PFSK-1 (cell line): ENCODE measurements at regions not wholly inside any gene's neighbourhood (a gene's known extent, or its start where the extent isn't known, plus 50 kb on each side); places are given as distances from the start of the nearest gene placed in this dataset.

Experiments
- FOXP2 ChIP-seq: optimal IDR thresholded peaks from 2 replicates; pipeline ENCODE3; 2011; ENCODE audit warnings: borderline replicate concordance, control low read depth, inconsistent platforms; ENCODE audit not compliant: insufficient read depth; ENCODE audit errors: extremely low read length, extremely low read depth
- POLR2AphosphoS5 ChIP-seq: IDR thresholded peaks from 2 replicates; pipeline ENCODE4 v1.6.1; 2012; ENCODE audit warnings: low read depth, mild to moderate bottlenecking, control low read depth, low read length, moderate library complexity
- REST ChIP-seq, 2 experiments: IDR thresholded peaks; 2 replicates each; pipeline versions ENCODE4 v1.6.1 to v1.8.0; 2011 to 2012; ENCODE audit warnings: low read depth in 2 of 2, low read length in 2 of 2, control low read depth in 1 of 2, inconsistent platforms in 1 of 2, mild to moderate bottlenecking in 1 of 2, moderate library complexity in 1 of 2; ENCODE audit not compliant: insufficient read depth in 1 of 2
- SIN3A ChIP-seq: IDR thresholded peaks from 2 replicates; pipeline ENCODE4 v1.6.1; 2012; ENCODE audit warnings: mild to moderate bottlenecking, low read length, moderate library complexity, borderline replicate concordance; ENCODE audit not compliant: insufficient read depth
- TAF1 ChIP-seq: IDR thresholded peaks from 2 replicates; pipeline ENCODE4 v1.6.1; 2012; ENCODE audit warnings: low read length, control low read depth, borderline replicate concordance; ENCODE audit not compliant: insufficient read depth

- TF ChIP-seq TAF1 (no peak), POLR2AphosphoS5 (no peak), REST (IDR thresholded peaks at IDR 0.05; ENCODE audit: insufficient read depth in 1 of 2, low read depth in 2 of 2, low read length in 2 of 2) (no peak), SIN3A (no peak), FOXP2 (no peak)
These were observed 464.0 kb downstream of the TRIB2 start for GRCh38 chr2:13180729-13181128.

- TF ChIP-seq SIN3A (no peak), POLR2AphosphoS5 (no peak), TAF1 (no peak), REST (IDR thresholded peaks at IDR 0.05; ENCODE audit: insufficient read depth in 1 of 2, low read depth in 2 of 2, low read length in 2 of 2) (no peak), FOXP2 (no peak)
These were observed 476.3 kb downstream of the TRIB2 start for GRCh38 chr2:13193075-13193474.

- TF ChIP-seq SIN3A (no peak), POLR2AphosphoS5 (no peak)
These were observed 477.2 kb downstream of the TRIB2 start for GRCh38 chr2:13193900-13194299.

GRCh38 chr2:13195270-13195669, 478.5 kb downstream of the TRIB2 start:
- no peak for TF ChIP-seq REST (IDR thresholded peaks at IDR 0.05; ENCODE audit: insufficient read depth in 1 of 2, low read depth in 2 of 2, low read length in 2 of 2)
- TF ChIP-seq POLR2AphosphoS5, result no peak
- TF ChIP-seq TAF1, result no peak
- no peak for TF ChIP-seq SIN3A
- TF ChIP-seq FOXP2, result no peak

- TF ChIP-seq POLR2AphosphoS5, result no peak
- TF ChIP-seq SIN3A, result no peak
- no peak for TF ChIP-seq REST (IDR thresholded peaks at IDR 0.05; ENCODE audit: insufficient read depth in 1 of 2, low read depth in 2 of 2, low read length in 2 of 2)
- no peak for TF ChIP-seq FOXP2
- no peak for TF ChIP-seq TAF1
These were observed 480.5 kb downstream of the TRIB2 start for GRCh38 chr2:13197248-13197647.

GRCh38 chr2:13201924-13202323, 485.2 kb downstream of the TRIB2 start:
- no peak for TF ChIP-seq POLR2AphosphoS5
- TF ChIP-seq REST (IDR thresholded peaks at IDR 0.05; ENCODE audit: insufficient read depth in 1 of 2, low read depth in 2 of 2, low read length in 2 of 2), result no peak
- TF ChIP-seq FOXP2, result no peak
- no peak for TF ChIP-seq SIN3A
- no peak for TF ChIP-seq TAF1
